Mesenchymal stem cell (in vitro differentiated cells and primary cell): ENCODE measurements at regions not wholly inside any gene's neighbourhood (a gene's known extent, or its start where the extent isn't known, plus 50 kb on each side); places are given as distances from the start of the nearest gene placed in this dataset.
"Not testable (repeated sequence)": the region's sequence is repeated elsewhere in the genome, so short reads cannot be mapped to it uniquely, and the experiment has no call there.

Experiments
- DNase-seq: peaks from one replicate; pipeline ENCODE4 v3.0.0-alpha.2; 2013
- H2AFZ ChIP-seq: one replicate; pipeline ENCODE4 v1.6.1; 2013; ENCODE audit warnings: low read depth, mild to moderate bottlenecking, control low read depth, inconsistent platforms, low read length, moderate library complexity
- H2AK5ac ChIP-seq: 2 replicates; pipeline ENCODE4 v1.6.1; 2013; ENCODE audit warnings: low read length, moderate library complexity, mild to moderate bottlenecking, inconsistent platforms; ENCODE audit not compliant: severe bottlenecking
- H2BK120ac ChIP-seq: one replicate; pipeline ENCODE4 v1.6.1; 2013; ENCODE audit warnings: low read depth, mild to moderate bottlenecking, inconsistent platforms, low read length, moderate library complexity
- H2BK12ac ChIP-seq, 2 experiments: one replicate each; pipeline ENCODE4 v1.6.1; 2013; ENCODE audit warnings: inconsistent platforms in 2 of 2, low read length in 2 of 2, mild to moderate bottlenecking in 2 of 2, moderate library complexity in 2 of 2, control low read depth in 1 of 2
- H2BK15ac ChIP-seq: one replicate; pipeline ENCODE4 v1.6.1; 2013; ENCODE audit warnings: mild to moderate bottlenecking, low read depth, inconsistent platforms; ENCODE audit not compliant: poor library complexity, severe bottlenecking
- H2BK5ac ChIP-seq: 2 replicates; pipeline ENCODE4 v1.6.1; 2013; ENCODE audit warnings: low read depth, mild to moderate bottlenecking, low read length, control low read depth, inconsistent platforms; ENCODE audit not compliant: poor library complexity, severe bottlenecking
- H3K14ac ChIP-seq, 2 experiments: one replicate each; pipeline ENCODE4 v1.6.1; 2013; ENCODE audit warnings: inconsistent platforms in 2 of 2, low read length in 2 of 2, control low read depth in 1 of 2, mild to moderate bottlenecking in 1 of 2, moderate library complexity in 1 of 2
- H3K18ac ChIP-seq, 2 experiments: one replicate each; pipeline ENCODE4 v1.6.1; 2013; ENCODE audit warnings: inconsistent platforms in 2 of 2, low read length in 2 of 2, control low read depth in 1 of 2, low read depth in 1 of 2, mild to moderate bottlenecking in 1 of 2
- H3K23ac ChIP-seq, 2 experiments: one replicate each; pipeline ENCODE4 v1.6.1; 2013; ENCODE audit warnings: inconsistent platforms in 2 of 2, low read length in 2 of 2, mild to moderate bottlenecking in 2 of 2, moderate library complexity in 2 of 2, control low read depth in 1 of 2
- H3K27ac ChIP-seq: 2 replicates; pipeline ENCODE4 v1.5.1; 2013; ENCODE audit warnings: mild to moderate bottlenecking, moderate library complexity, low read length, control low read depth, inconsistent platforms; ENCODE audit not compliant: poor library complexity, severe bottlenecking
- H3K27me3 ChIP-seq, 2 experiments: 2 replicates each; pipeline versions ENCODE4 v1.6.1 to v1.7.0; 2013; ENCODE audit warnings: low read length in 2 of 2, mild to moderate bottlenecking in 2 of 2, moderate library complexity in 2 of 2, control low read depth in 1 of 2, inconsistent platforms in 1 of 2; ENCODE audit not compliant: control insufficient read depth in 1 of 2, insufficient read depth in 1 of 2
- H3K36me3 ChIP-seq, 2 experiments: 2 replicates each; pipeline versions ENCODE4 v1.6.1 to v1.7.0; 2013; ENCODE audit warnings: low read length in 2 of 2, control low read depth in 1 of 2, inconsistent platforms in 1 of 2, low read depth in 1 of 2, mild to moderate bottlenecking in 1 of 2; ENCODE audit not compliant: insufficient read depth in 2 of 2, control insufficient read depth in 1 of 2
- H3K4ac ChIP-seq, 2 experiments: one replicate each; pipeline ENCODE4 v1.6.1; 2013; ENCODE audit warnings: inconsistent platforms in 2 of 2, low read length in 2 of 2, mild to moderate bottlenecking in 2 of 2, moderate library complexity in 2 of 2, control low read depth in 1 of 2, low read depth in 1 of 2
- H3K4me1 ChIP-seq: 2 replicates; pipeline ENCODE4 v1.6.1; 2013; ENCODE audit warnings: low read depth, low read length, control low read depth; ENCODE audit not compliant: control insufficient read depth, insufficient read depth
- H3K4me2 ChIP-seq: 2 replicates; pipeline ENCODE4 v1.6.1; 2013; ENCODE audit warnings: low read length, mild to moderate bottlenecking, inconsistent platforms; ENCODE audit not compliant: poor library complexity, severe bottlenecking
- H3K4me3 ChIP-seq, 2 experiments: 2 replicates each; pipeline versions ENCODE4 v1.5.1 to v1.7.0; 2013; ENCODE audit warnings: low read length in 2 of 2, mild to moderate bottlenecking in 2 of 2, control low read depth in 1 of 2, low read depth in 1 of 2; ENCODE audit not compliant: insufficient read depth in 1 of 2
- H3K79me1 ChIP-seq: replicated peaks from 2 replicates; pipeline ENCODE4 v1.6.1; 2013; ENCODE audit warnings: mild to moderate bottlenecking, control low read depth, low read length, inconsistent platforms; ENCODE audit not compliant: poor library complexity, severe bottlenecking
- H3K9ac ChIP-seq: 2 replicates; pipeline ENCODE4 v1.7.0; 2013; ENCODE audit warnings: mild to moderate bottlenecking, low read length, moderate library complexity
- H3K9me3 ChIP-seq: 2 replicates; pipeline ENCODE4 v1.7.0; 2013; ENCODE audit warnings: mild to moderate bottlenecking, low read length; ENCODE audit not compliant: control insufficient read depth
- H4K8ac ChIP-seq: one replicate; pipeline ENCODE4 v1.6.1; 2013; ENCODE audit warnings: inconsistent platforms, mild to moderate bottlenecking, low read length, moderate library complexity
- H4K91ac ChIP-seq: one replicate; pipeline ENCODE4 v1.6.1; 2013; ENCODE audit warnings: mild to moderate bottlenecking, low read length, inconsistent platforms
- WGBS: methylation state at CpG from one replicate; pipeline ENCODE4 v1.1.7; 2013; ENCODE audit warnings: mixed read lengths; 5-methylcytosine and 5-hydroxymethylcytosine counted together

- H3K4me3 ChIP-seq, H2BK12ac ChIP-seq, H3K79me1 ChIP-seq, H3K18ac ChIP-seq, H3K36me3 ChIP-seq, H3K9me3 ChIP-seq, H4K8ac ChIP-seq, H3K4me1 ChIP-seq, H4K91ac ChIP-seq, DNase-seq, H3K27ac ChIP-seq, H2AK5ac ChIP-seq, H3K9ac ChIP-seq, H3K23ac ChIP-seq, H2BK15ac ChIP-seq, H3K14ac ChIP-seq, H3K4ac ChIP-seq, H3K27me3 ChIP-seq, H2BK120ac ChIP-seq, H2AFZ ChIP-seq, H3K4me2 ChIP-seq, H2BK5ac ChIP-seq: not testable (repeated sequence)
- 33% methylated on average over 2 of the region's 3 CpGs for WGBS
Observed at GRCh38 chr15:31715208-31715607, 315.1 kb upstream of the CHRNA7 start.

GRCh38 chr15:31718625-31719024 is 311.7 kb upstream of the CHRNA7 start:
- H3K27ac ChIP-seq, H2BK12ac ChIP-seq, H3K9me3 ChIP-seq, H3K4me3 ChIP-seq, H2AK5ac ChIP-seq, H3K36me3 ChIP-seq, H4K8ac ChIP-seq, H3K14ac ChIP-seq, H3K23ac ChIP-seq, H3K9ac ChIP-seq, H2BK120ac ChIP-seq, H4K91ac ChIP-seq, H3K4me2 ChIP-seq, H2BK15ac ChIP-seq, H2BK5ac ChIP-seq, H3K18ac ChIP-seq, H3K4me1 ChIP-seq, H3K27me3 ChIP-seq, H3K4ac ChIP-seq, DNase-seq, H3K79me1 ChIP-seq, H2AFZ ChIP-seq: not testable (repeated sequence)
- no CpG with 5 or more reads among the region's 1 CpG for WGBS

- not testable (repeated sequence) for H2BK5ac ChIP-seq, H3K9ac ChIP-seq, H3K27ac ChIP-seq, H3K23ac ChIP-seq, DNase-seq, H2BK12ac ChIP-seq, H3K27me3 ChIP-seq, H3K4me1 ChIP-seq, H4K8ac ChIP-seq, H3K4me3 ChIP-seq, H2AK5ac ChIP-seq, H3K4me2 ChIP-seq, H3K4ac ChIP-seq, H3K36me3 ChIP-seq, H3K14ac ChIP-seq, H4K91ac ChIP-seq, H2BK15ac ChIP-seq, H2BK120ac ChIP-seq, H3K79me1 ChIP-seq, H3K9me3 ChIP-seq, H2AFZ ChIP-seq, H3K18ac ChIP-seq
- WGBS: 58% methylated on average over 5 of the region's 7 CpGs
Observed at GRCh38 chr15:31719396-31720022, 310.8 kb upstream of the CHRNA7 start.

DNA sequence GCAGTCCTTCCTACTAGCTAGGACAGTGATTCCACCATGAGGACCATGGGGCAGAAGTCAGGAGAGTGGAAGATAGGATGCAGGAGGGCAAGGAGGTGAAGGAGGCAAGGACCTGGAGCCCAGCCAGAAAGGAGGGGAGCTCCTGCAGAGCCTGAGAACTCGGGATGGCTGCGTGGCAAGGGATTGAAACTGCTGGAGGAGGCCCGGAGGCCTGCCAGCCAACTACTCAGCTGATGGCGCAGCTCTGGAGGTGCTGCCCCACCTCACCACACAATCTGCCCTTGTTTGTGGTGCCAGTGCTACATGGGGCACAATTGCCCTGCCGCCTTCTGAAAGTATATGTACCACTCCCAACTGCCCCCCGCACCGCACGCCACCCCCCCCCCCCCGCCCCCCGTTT is 307.3 kb upstream of the CHRNA7 start:
- not testable (repeated sequence) for H4K8ac ChIP-seq, H3K36me3 ChIP-seq, H3K4me3 ChIP-seq, H2BK12ac ChIP-seq, H3K18ac ChIP-seq, H2AK5ac ChIP-seq, H3K27me3 ChIP-seq, H3K14ac ChIP-seq, H2AFZ ChIP-seq, H4K91ac ChIP-seq, H3K9me3 ChIP-seq, H2BK15ac ChIP-seq, H3K4me1 ChIP-seq, H2BK5ac ChIP-seq, H3K4me2 ChIP-seq, H3K4ac ChIP-seq, H3K79me1 ChIP-seq, DNase-seq, H3K9ac ChIP-seq, H3K27ac ChIP-seq, H3K23ac ChIP-seq, H2BK120ac ChIP-seq
- WGBS: 100% methylated on average over 1 of the region's 10 CpGs
